ENCODE measurements at regions not wholly inside any gene's neighbourhood (a gene's known extent, or its start where the extent isn't known, plus 50 kb on each side); places are given as distances from the start of the nearest gene placed in this dataset.

DNA sequence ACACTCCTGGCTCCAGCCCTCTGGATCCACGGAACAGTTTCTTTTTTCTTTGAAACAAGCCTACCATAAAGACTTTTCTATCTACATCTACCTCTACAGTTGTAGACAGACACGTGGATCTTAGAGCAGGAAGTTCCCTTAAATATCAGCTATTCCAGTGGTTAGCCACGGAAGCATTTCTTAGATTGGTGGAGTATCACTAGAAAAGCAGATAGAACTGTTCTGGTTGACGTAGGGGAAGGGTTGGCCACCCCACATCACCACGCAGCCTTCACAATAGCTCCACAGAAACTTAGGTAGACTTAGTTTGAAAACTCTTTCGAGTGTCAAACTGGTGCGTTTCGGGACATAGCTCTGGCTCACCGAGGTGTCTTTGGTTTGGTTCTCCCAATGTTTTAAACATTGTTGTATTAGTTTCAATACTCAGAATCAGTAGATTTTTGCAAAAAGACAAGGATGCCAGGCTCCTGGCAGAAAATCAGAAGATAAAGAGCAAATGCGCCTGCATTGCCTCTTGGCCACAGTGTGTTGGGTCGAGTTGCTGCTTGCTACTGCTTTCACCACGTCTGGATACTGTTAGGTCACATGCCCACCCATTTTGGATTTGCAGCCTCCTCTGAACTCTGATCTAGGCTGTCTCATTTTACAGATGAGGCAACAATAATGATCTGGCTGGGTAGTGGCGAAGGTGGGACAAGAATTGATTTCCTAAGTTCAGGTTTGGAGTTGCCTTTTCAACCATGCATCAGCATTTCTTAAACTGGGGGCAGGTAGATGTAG, 71.5 kb upstream of the DTNBP1 start:
- no CpG with 5 or more reads among the region's 13 CpGs for WGBS (ENCODE audit: extremely low coverage, insufficient read length, low lambda C conversion rate)
- H4K8ac ChIP-seq (replicated peaks; ENCODE audit: insufficient read length, low read depth, low read length) = no peak overlapping the region
- H3K4ac ChIP-seq (ENCODE audit: low read depth, low read length) = no peak overlapping the region
- H2AFZ ChIP-seq (ENCODE audit: low read length) = no peak overlapping the region
- no peak overlapping the region for H2BK5ac ChIP-seq (ENCODE audit: insufficient read length, low read length)
- H2BK15ac ChIP-seq (ENCODE audit: low read depth, low read length) = no peak overlapping the region
- Mint-ChIP-seq H3K27ac (no peak overlapping the region), H3K27me3 (ENCODE audit: low read depth) (peaks cover 7% of the 10 kb centered on the region; the same call in 1 of the 2 replicates), H3K4me3 (no peak overlapping the region), H3K9me3 (peaks cover 3 to 5% of the 10 kb centered on the region in 2 experiments; a peak in 4 of 5 replicates), H3K4me1 (peaks cover 8 to 17% of the 10 kb centered on the region in 2 experiments), H3K36me3 (ENCODE audit: insufficient read depth in 1 of 3, low read depth in 3 of 3) (peaks cover 0 to 7% (median 2%) of the 10 kb centered on the region in 3 experiments; a peak in 4 of 7 replicates)
- no peak overlapping the region for H3K23ac ChIP-seq (ENCODE audit: insufficient read length, low read depth, low read length)
- H3K14ac ChIP-seq (ENCODE audit: insufficient read depth, low read length) = no peak overlapping the region
- H2BK12ac ChIP-seq (ENCODE audit: insufficient read length, low read depth, low read length) = no peak overlapping the region
- H3K18ac ChIP-seq (ENCODE audit: insufficient read length, low read depth, low read length) = no peak overlapping the region
- TF ChIP-seq, protein P1, sequence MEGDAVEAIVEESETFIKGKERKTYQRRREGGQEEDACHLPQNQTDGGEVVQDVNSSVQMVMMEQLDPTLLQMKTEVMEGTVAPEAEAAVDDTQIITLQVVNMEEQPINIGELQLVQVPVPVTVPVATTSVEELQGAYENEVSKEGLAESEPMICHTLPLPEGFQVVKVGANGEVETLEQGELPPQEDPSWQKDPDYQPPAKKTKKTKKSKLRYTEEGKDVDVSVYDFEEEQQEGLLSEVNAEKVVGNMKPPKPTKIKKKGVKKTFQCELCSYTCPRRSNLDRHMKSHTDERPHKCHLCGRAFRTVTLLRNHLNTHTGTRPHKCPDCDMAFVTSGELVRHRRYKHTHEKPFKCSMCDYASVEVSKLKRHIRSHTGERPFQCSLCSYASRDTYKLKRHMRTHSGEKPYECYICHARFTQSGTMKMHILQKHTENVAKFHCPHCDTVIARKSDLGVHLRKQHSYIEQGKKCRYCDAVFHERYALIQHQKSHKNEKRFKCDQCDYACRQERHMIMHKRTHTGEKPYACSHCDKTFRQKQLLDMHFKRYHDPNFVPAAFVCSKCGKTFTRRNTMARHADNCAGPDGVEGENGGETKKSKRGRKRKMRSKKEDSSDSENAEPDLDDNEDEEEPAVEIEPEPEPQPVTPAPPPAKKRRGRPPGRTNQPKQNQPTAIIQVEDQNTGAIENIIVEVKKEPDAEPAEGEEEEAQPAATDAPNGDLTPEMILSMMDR (conservative IDR thresholded peaks at IDR 0.05) = no peak
- no peaks in the 10 kb centered on the region for H3K79me2 ChIP-seq (ENCODE audit: insufficient read depth, low read length)
- no peak overlapping the region for H4K5ac ChIP-seq (ENCODE audit: insufficient read length, low read depth, low read length)
- H3K27ac ChIP-seq (ENCODE audit: insufficient read length, low read depth, low read length) = no peak overlapping the region
- H3K4me1 ChIP-seq (ENCODE audit: insufficient read depth, low read length) = no peaks in the 10 kb centered on the region; the same call in 1 of the 2 replicates
- no peaks in the 10 kb centered on the region for H3K27me3 ChIP-seq (ENCODE audit: insufficient read depth, low read length)
- H3K56ac ChIP-seq (ENCODE audit: insufficient read length, low read depth, low read length) = no peak overlapping the region
- H3K4me2 ChIP-seq (ENCODE audit: insufficient read depth, insufficient read length, low read length) = no peak overlapping the region
- no peaks in the 10 kb centered on the region for H3K79me1 ChIP-seq (ENCODE audit: insufficient read depth, low read depth, low read length, poor library complexity, severe bottlenecking)
- no peak overlapping the region for H2BK120ac ChIP-seq (ENCODE audit: low read depth, low read length, poor library complexity, severe bottlenecking)
- no peak overlapping the region for H2AK5ac ChIP-seq (ENCODE audit: insufficient read length, low read length)
- H3K9me3 ChIP-seq (ENCODE audit: control insufficient read depth, low read depth, low read length) = no peaks in the 10 kb centered on the region
- H2BK20ac ChIP-seq (ENCODE audit: low read depth, low read length, poor library complexity, severe bottlenecking) = no peak overlapping the region
- no peak overlapping the region for H4K91ac ChIP-seq (ENCODE audit: insufficient read length, low read depth, low read length)
- no peak for DNase-seq
- no peak overlapping the region for H3T11ph ChIP-seq (ENCODE audit: low read length)
- no peaks in the 10 kb centered on the region for H3K23me2 ChIP-seq (ENCODE audit: insufficient read length, low read depth, low read length, poor library complexity, severe bottlenecking)
- H3K9ac ChIP-seq (ENCODE audit: extremely low read depth, insufficient read length, low read length) = no peak overlapping the region
- no peaks in the 10 kb centered on the region for H4K20me1 ChIP-seq (ENCODE audit: control insufficient read depth, insufficient read depth, insufficient read length)
